ENCODE measurements at regions not wholly inside any gene's neighbourhood (a gene's known extent, or its start where the extent isn't known, plus 50 kb on each side); places are given as distances from the start of the nearest gene placed in this dataset.

DNA sequence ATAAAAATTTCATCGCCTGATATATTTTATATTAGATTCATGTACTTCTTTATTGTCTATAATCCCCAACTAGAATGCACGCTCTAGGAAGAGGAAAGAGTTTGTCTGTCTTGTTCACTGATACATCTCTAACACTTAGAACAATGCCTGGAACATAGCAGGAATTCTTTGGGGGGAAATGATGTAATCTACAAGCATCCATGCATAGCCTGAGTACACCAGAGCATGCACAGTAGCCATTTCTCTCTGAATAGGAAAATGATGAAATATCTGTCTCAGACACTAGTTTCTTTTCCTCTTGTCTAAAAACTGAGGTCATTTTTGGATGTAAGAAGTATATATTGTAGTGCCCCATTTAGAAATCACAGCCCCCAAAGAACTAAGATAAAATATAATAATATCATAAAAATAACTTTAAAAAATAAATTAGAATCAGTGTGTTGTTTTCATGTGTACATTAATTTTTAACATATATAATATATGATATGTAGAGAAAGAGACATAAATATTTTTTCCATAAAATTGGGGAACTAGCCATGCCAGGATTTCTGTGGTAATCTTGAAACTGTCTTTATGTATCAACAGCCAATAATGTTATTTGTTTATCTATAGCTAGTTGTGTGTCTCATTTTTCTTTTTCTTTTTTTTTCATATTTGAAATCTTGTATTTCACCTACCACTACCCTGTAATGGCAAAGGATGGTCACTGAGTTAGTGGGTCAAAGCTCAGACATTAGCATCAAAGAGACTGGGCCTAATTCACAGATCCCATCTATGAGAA lies 155.6 kb upstream of the TMCC3 start:
- in situ Hi-C loops (cut with MboI; ENCODE audit: low pct_unique_long_range_greater_than_20kb, low sequenced_read_pairs, unreplicated experiment) = no loop called here
- no peak for DNase-seq (ENCODE audit: low spot score)
- TF ChIP-seq, protein P1, sequence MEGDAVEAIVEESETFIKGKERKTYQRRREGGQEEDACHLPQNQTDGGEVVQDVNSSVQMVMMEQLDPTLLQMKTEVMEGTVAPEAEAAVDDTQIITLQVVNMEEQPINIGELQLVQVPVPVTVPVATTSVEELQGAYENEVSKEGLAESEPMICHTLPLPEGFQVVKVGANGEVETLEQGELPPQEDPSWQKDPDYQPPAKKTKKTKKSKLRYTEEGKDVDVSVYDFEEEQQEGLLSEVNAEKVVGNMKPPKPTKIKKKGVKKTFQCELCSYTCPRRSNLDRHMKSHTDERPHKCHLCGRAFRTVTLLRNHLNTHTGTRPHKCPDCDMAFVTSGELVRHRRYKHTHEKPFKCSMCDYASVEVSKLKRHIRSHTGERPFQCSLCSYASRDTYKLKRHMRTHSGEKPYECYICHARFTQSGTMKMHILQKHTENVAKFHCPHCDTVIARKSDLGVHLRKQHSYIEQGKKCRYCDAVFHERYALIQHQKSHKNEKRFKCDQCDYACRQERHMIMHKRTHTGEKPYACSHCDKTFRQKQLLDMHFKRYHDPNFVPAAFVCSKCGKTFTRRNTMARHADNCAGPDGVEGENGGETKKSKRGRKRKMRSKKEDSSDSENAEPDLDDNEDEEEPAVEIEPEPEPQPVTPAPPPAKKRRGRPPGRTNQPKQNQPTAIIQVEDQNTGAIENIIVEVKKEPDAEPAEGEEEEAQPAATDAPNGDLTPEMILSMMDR (IDR thresholded peaks at IDR 0.05; ENCODE audit: extremely low read depth, insufficient read depth, missing control alignments) = no peak

DNA sequence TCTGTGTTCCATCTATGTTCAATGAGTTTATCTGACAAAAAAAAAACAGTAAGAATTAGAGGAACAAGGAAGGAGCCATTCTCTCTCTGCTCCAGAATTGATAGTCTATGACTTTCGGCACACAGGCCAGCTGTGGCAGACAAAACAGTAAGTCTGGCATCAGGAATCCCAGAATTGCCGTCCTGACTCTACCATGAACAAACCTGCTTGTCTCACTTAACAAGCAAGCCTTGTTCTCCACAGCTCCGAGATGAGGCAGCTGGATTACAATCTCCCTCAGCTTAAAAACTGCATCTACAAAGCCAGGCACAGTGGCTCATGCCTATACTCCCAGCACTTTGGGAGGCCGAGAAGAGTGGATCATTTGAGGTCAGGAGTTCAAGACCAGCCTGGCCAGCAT lies 153.6 kb upstream of the TMCC3 start:
- in situ Hi-C loops (cut with MboI; ENCODE audit: low pct_unique_long_range_greater_than_20kb, low sequenced_read_pairs, unreplicated experiment) = no loop called here
- TF ChIP-seq, protein P1 (IDR thresholded peaks at IDR 0.05; ENCODE audit: extremely low read depth, insufficient read depth, missing control alignments) = no peak

DNA sequence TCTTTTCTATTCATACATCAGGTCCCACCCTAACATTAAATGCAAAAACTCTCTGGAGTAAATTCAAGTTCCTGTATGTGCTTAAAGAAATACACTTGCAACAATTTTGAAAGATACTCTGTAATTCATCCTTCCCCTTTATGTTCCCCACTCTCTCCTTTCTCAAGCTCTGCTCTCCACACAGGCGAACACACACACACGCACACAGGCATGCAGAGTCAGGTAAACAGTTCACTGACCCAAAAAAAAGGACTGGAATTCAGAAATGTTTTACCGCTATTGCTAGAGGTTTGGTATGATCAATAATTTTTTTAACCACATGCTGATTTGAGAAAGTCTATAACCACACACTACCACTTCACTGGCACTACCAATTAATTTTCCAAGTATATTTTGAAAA lies 152.4 kb upstream of the TMCC3 start:
- no peak for DNase-seq (ENCODE audit: low spot score)
- in situ Hi-C loops (cut with MboI; ENCODE audit: low pct_unique_long_range_greater_than_20kb, low sequenced_read_pairs, unreplicated experiment) = no loop called here
- TF ChIP-seq, protein P1 (IDR thresholded peaks at IDR 0.05; ENCODE audit: extremely low read depth, insufficient read depth, missing control alignments) = no peak

More for the DNA sequence above, 153.6 kb upstream of the TMCC3 start:
- no peak for DNase-seq (ENCODE audit: low spot score)

DNA sequence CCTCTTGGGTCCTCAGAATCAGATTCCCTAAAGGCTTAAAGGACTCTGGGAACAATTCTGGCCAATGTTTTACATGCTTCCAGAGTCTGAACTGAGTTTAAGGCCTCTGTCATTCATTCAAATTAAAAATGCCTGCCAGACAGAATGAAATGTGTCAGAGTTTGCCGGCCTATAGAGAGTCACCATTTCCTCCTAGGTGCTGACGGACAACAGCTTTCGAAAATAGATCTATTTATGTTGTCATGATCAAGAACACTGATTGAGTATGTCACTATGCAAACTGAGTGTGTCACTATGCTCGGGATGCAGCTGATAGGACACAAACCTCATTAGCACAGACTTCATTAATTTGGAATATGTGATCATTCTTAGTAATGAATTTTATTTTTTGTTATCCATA lies 151.4 kb upstream of the TMCC3 start:
- in situ Hi-C loops (cut with MboI; ENCODE audit: low pct_unique_long_range_greater_than_20kb, low sequenced_read_pairs, unreplicated experiment) = no loop called here
- no peak for DNase-seq (ENCODE audit: low spot score)
- TF ChIP-seq, protein P1 (IDR thresholded peaks at IDR 0.05; ENCODE audit: extremely low read depth, insufficient read depth, missing control alignments) = no peak

DNA sequence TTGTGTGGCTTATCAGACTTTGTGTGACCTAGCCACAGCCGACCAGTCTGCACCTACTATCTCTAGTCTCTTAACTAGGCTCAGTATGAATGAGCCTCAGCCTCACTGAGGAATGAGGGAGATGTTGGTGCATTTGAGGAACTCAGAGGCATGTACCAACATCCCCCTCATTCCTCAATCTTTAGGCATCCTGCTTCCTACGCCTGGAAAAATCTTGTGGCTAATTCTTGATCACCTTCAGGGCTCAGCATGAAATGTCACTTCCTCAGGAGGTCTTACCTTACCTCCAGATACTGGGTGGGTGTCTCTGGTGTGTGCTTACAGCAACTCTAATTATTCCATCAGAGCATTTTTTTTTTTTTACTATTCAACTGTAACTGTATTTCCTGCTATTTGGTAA lies 148.8 kb upstream of the TMCC3 start:
- TF ChIP-seq, protein P1 (IDR thresholded peaks at IDR 0.05; ENCODE audit: extremely low read depth, insufficient read depth, missing control alignments) = no peak
- DNase-seq (ENCODE audit: low spot score) = no peak
- in situ Hi-C loops (cut with MboI; ENCODE audit: low pct_unique_long_range_greater_than_20kb, low sequenced_read_pairs, unreplicated experiment) = no loop called here

DNA sequence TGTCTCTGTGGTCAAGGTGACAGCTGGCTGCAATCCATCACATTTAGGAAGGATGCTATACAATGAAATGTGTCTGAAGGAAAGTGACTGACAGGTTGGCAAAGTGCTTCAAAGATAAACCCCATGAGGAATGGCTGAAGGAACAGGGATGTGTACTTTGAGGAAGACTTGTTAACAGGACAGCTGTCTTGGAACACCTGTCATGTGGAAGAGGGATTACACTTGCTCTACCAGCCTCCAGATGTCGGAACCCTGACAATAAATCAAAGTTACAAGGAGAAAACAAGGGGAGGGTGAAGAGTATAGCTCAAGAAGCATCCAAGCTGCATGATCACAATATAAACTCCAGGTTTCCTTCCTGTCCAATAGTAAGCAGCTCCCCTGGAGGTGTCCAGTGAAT lies 147.8 kb upstream of the TMCC3 start:
- DNase-seq (ENCODE audit: low spot score) = no peak
- in situ Hi-C loops (cut with MboI; ENCODE audit: low pct_unique_long_range_greater_than_20kb, low sequenced_read_pairs, unreplicated experiment) = no loop called here
- TF ChIP-seq, protein P1 (IDR thresholded peaks at IDR 0.05; ENCODE audit: extremely low read depth, insufficient read depth, missing control alignments) = no peak

All from GM13977 (cell line).